Osteoblast (primary cell): ENCODE measurements at regions not wholly inside any gene's neighbourhood (a gene's known extent, or its start where the extent isn't known, plus 50 kb on each side); places are given as distances from the start of the nearest gene placed in this dataset.

Experiments
- DNase-seq: peaks from one replicate; pipeline ENCODE4 v3.0.0; 2011; ENCODE audit warnings: low spot score, mixed read lengths; ENCODE audit not compliant: insufficient read length; ENCODE audit errors: missing footprints
- H2AFZ ChIP-seq: 2 replicates; pipeline ENCODE4 v1.6.0; 2011; ENCODE audit warnings: mild to moderate bottlenecking, low read length
- H3K27ac ChIP-seq: 2 replicates; pipeline ENCODE4 v1.5.1; 2011; ENCODE audit warnings: mild to moderate bottlenecking, low read depth, low read length, moderate library complexity
- H3K27me3 ChIP-seq: 2 replicates; pipeline ENCODE4 v1.6.0; 2012; ENCODE audit warnings: mild to moderate bottlenecking, control low read depth, inconsistent platforms, low read length, moderate library complexity; ENCODE audit not compliant: insufficient read depth
- H3K36me3 ChIP-seq: 2 replicates; pipeline ENCODE4 v1.5.1; 2011; ENCODE audit warnings: mild to moderate bottlenecking, low read length, control low read depth, moderate library complexity; ENCODE audit not compliant: insufficient read depth
- H3K4me1 ChIP-seq: 2 replicates; pipeline ENCODE4 v1.5.1; 2011; ENCODE audit warnings: mild to moderate bottlenecking, low read length, control low read depth, moderate library complexity; ENCODE audit not compliant: insufficient read depth
- H3K4me2 ChIP-seq: 2 replicates; pipeline ENCODE4 v1.6.0; 2011; ENCODE audit warnings: mild to moderate bottlenecking, low read length; ENCODE audit not compliant: insufficient read depth
- H3K4me3 ChIP-seq: fragments of 200-600 bp; sonication (generic); 3 replicates; pipeline ENCODE4 v1.5.1; 2012; ENCODE audit warnings: mild to moderate bottlenecking, low read length, inconsistent platforms; ENCODE audit not compliant: insufficient read depth
- H3K79me2 ChIP-seq: 2 replicates; pipeline ENCODE4 v1.6.0; 2012; ENCODE audit warnings: mild to moderate bottlenecking, low read length, control low read depth, inconsistent platforms; ENCODE audit not compliant: insufficient read depth
- H3K9me3 ChIP-seq: 2 replicates; pipeline ENCODE4 v1.5.1; 2011; ENCODE audit warnings: low read depth, low read length, control low read depth
- H4K20me1 ChIP-seq: 2 replicates; pipeline ENCODE4 v1.6.0; 2012; ENCODE audit warnings: mild to moderate bottlenecking, low read length, control low read depth; ENCODE audit not compliant: insufficient read depth
- TF ChIP-seq, protein P1 (sequence below): IDR thresholded peaks from 2 replicates; pipeline ENCODE4 v1.5.1; 2011; ENCODE audit warnings: mild to moderate bottlenecking, low read depth, low read length, moderate library complexity; ENCODE audit errors: extremely low read depth

DNA sequence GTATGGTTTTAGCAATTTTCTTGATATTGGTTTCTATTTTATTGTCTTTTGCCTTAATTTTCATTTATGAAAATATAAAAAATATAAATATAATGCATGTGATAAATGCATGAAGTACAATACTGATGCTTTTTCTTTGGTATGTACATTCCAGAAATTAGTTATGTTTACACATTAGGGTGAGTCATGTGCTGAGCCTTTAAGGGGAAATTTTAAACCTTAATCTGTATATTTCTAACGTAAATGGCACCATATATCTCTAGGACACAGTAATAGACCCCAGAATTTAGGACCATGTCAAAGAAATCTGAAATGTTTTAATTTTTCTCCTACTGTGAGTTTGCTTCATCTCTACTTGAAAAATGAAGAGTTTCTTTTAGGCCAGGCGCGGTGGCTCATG is 117.8 kb upstream of the SPRY1 start:
- TF ChIP-seq, protein P1, sequence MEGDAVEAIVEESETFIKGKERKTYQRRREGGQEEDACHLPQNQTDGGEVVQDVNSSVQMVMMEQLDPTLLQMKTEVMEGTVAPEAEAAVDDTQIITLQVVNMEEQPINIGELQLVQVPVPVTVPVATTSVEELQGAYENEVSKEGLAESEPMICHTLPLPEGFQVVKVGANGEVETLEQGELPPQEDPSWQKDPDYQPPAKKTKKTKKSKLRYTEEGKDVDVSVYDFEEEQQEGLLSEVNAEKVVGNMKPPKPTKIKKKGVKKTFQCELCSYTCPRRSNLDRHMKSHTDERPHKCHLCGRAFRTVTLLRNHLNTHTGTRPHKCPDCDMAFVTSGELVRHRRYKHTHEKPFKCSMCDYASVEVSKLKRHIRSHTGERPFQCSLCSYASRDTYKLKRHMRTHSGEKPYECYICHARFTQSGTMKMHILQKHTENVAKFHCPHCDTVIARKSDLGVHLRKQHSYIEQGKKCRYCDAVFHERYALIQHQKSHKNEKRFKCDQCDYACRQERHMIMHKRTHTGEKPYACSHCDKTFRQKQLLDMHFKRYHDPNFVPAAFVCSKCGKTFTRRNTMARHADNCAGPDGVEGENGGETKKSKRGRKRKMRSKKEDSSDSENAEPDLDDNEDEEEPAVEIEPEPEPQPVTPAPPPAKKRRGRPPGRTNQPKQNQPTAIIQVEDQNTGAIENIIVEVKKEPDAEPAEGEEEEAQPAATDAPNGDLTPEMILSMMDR, result no peak
- no peaks in the 10 kb centered on the region for H3K79me2 ChIP-seq
- H2AFZ ChIP-seq, result no peak overlapping the region
- H3K4me2 ChIP-seq, result no peak overlapping the region
- H3K27ac ChIP-seq, result no peak overlapping the region
- no peak for DNase-seq
- no peaks in the 10 kb centered on the region for H3K9me3 ChIP-seq
- no peaks in the 10 kb centered on the region for H3K27me3 ChIP-seq
- no peak overlapping the region for H3K4me3 ChIP-seq
- no peaks in the 10 kb centered on the region for H4K20me1 ChIP-seq
- H3K4me1 ChIP-seq, result no peaks in the 10 kb centered on the region
- H3K36me3 ChIP-seq, result no peaks in the 10 kb centered on the region

DNA sequence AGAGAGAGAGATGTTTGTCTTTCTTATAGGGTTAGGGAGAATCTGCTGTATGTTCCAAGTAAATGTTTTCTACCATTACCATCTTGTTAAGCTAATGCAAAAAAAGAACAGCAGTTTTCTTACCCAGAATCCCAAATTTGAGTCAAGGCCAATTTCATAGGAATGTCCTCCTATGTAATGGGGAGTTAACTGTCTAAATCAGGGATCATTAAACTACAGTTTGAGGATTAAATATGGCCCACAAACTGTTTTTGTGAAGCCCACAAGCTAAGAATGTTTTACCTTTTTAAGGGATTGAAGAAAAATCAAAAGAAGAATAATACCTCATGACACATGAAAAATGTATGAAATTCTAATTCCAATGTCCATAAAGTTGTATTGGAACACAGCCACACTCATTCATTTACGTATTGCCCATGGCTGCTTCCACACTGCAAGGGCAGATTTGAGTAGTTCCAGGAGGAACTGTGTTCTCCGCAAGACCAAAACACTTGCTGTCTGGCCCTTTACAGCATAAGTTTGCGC is 113.2 kb upstream of the SPRY1 start:
- TF ChIP-seq, protein P1, result no peak
- Histone ChIP-seq H3K27ac (no peak overlapping the region), H3K4me1 (no peaks in the 10 kb centered on the region), H3K27me3 (no peaks in the 10 kb centered on the region), H3K36me3 (no peaks in the 10 kb centered on the region), H3K4me3 (no peak overlapping the region), H3K9me3 (no peaks in the 10 kb centered on the region), H4K20me1 (no peaks in the 10 kb centered on the region), H2AFZ (no peak overlapping the region), H3K79me2 (no peaks in the 10 kb centered on the region), H3K4me2 (no peak overlapping the region)
- DNase-seq, result no peak

DNA sequence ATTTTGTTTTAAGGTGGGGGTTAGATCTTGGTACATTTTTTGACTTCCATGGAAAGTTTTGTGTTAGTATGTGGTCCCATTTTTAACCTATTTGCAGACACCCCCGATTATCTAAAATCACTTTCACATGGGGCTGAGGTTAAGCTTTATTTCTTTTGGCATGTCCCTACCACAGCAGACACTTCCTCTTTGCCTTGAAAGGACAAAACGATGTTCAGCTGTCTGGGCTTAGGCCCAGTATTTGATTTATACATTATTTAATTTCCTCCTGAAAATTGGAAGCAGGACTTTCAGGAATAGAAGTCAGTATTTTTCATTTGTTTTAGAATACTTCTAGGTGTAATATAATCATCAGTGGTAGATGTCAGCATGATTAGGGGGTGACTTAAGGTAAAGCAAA is 112.4 kb upstream of the SPRY1 start:
- Histone ChIP-seq H3K27ac (no peak overlapping the region), H3K9me3 (no peaks in the 10 kb centered on the region), H3K27me3 (no peaks in the 10 kb centered on the region), H3K36me3 (no peaks in the 10 kb centered on the region), H4K20me1 (no peaks in the 10 kb centered on the region), H3K4me1 (no peaks in the 10 kb centered on the region), H3K79me2 (no peaks in the 10 kb centered on the region), H3K4me3 (no peak overlapping the region), H2AFZ (no peak overlapping the region), H3K4me2 (no peak overlapping the region)
- TF ChIP-seq, protein P1, result no peak
- DNase-seq, result no peak

DNA sequence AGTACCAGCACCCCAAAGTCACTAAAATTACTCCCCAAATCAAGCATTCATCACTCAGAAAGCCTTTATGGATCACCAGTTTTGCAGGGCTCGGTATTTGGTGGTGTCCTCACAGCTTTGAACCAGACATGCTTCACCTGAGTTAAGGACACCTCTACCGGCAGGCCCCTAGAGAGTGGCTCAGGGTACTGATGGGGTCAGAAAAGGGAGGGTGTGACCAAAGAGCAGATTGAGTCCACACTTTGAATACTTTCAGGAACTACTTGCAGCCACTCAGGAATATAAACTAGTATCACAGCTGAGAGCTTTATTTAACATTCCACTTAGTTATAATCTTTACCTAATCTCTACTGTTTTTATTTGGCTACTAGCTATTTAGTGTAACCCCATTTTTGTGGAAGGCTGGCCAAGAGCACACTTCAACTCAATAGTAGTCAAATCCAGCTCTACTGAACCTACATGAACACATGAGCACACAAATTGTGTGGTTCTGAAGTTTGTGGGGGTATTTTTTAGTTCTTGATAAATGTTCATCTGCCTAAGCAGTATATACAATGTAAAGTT is 109.6 kb upstream of the SPRY1 start:
- no peak overlapping the region for H3K4me3 ChIP-seq
- TF ChIP-seq, protein P1, result no peak
- no peak overlapping the region for H3K27ac ChIP-seq
- no peaks in the 10 kb centered on the region for H3K27me3 ChIP-seq
- H3K79me2 ChIP-seq, result no peaks in the 10 kb centered on the region
- H3K4me2 ChIP-seq, result no peak overlapping the region
- no peak for DNase-seq
- peaks cover 3% of the 10 kb centered on the region for H3K9me3 ChIP-seq
- no peaks in the 10 kb centered on the region for H4K20me1 ChIP-seq
- no peak overlapping the region for H2AFZ ChIP-seq
- no peaks in the 10 kb centered on the region for H3K4me1 ChIP-seq
- H3K36me3 ChIP-seq, result no peaks in the 10 kb centered on the region
